ENCODE measurements at regions not wholly inside any gene's neighbourhood (a gene's known extent, or its start where the extent isn't known, plus 50 kb on each side); places are given as distances from the start of the nearest gene placed in this dataset.

DNA sequence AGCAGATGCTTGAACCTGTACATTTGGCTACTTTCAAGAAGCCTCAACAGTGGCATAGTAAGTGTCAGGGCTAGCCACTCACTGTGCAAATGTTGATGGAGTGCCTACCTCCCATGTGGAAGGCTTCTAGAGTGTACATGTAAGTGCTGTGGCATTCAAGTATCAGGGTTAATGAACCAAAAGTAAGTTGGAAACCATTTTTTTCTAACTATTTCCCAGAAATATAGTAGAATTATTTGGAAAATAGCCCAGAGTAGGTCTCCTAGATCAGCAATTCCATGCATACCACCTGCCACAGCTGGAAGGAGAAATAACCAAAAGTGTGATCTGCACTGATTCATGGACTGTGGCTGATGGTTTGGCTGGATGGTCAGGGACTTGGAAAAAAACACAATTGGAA lies 53.3 kb downstream of the FOXD1 start:
- DNase-seq, result no peak

DNA sequence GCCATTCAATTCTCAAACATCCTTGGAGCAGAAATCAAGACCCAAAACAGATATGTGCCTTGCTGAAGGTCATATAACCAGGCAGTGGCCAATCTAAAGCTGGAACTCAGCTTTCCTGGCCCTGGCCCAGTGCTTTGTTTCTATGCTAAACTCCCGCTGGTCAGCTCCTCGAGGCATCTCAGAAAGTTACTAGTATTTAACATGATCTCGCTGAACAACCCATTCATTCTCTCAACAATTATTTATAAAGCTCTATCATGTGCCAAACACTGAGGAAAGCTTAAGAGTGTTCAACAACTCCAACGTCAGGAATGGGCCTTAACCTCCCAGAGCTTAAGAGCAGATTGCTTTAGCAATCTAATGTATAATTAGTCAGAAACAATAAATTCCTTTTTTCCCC lies 54.0 kb downstream of the FOXD1 start:
- DNase-seq, result no peak

DNA sequence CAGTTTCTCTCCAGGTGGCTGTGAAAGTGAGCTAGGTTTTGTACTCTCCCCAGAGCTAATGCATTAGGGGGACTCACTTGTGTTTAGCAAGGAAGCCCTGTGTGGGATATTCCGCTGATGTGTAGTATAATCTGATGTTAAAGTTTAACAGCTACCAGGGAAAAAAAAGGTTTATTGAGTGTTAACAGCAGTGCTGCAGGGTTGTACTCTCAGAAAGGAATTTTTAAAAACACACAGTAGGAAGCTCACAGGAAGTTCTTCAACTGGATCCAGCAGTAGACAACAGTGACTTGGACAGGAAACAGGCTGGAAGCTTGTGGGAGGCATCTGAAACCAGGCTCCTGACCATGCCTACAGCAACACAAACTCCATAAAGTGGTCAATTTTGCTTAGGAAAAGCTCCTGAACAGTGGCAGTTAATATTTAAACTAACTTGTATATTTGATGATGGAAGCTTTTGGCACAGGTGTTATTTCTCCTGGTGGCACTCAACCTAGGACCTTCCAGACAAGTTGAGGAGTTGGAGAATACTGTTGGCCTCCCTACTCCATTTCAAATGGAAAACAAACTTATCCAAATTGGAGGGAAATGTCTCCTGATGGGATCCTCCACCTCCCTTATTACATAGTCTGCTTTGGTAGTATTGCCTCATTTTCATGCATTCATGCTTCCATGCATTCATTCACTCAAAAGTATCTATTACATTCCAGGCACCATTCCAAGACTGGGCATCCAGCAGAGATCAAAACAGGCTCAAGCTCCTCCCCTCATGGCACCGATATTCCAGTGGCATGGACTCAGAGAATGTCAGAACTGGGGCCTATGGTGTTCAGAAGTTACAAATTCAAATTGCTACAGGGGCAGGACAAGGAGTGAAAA lies 54.7 kb downstream of the FOXD1 start:
- DNase-seq, result no peak

DNA sequence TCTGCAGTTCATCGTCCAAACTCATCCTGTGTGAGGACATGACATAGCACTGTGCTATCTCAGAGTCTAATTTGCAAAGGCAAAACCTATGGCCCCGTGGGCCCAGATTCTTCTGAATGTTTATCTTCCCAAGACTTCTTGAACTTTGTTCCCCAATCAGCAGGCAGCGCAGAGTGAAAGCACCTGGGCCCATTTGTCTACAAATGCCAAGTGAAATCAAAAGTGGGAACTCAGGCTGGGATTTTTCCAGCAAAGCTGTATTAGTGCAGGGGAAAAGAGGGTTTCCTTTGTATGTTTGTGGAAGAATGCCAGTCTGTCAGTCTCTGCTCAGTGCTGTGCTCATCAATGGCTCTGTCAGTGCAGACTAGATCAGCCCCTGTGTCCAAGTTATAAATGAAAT lies 55.8 kb downstream of the FOXD1 start:
- DNase-seq, result no peak

DNA sequence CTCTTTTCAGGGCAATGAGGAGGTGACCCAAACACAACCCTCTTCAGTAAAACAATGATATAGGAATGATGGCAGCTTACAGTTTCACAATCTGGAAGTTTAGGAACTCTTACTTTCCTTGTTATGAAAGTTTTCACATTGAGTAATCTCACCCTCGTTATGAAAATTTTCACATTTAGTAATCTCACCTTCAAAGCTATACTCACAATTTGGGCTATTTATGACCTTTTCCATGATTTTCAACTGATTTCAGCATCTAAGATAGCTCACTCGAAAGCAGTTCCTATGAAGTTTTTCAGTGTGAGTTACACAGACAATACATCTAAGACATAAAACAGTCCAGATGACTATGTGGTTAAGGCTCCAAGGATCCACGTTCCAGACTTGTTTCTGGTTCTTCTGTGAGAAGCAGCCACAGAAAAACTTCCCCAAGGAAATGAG lies 57.1 kb downstream of the FOXD1 start:
- DNase-seq, result no peak

DNA sequence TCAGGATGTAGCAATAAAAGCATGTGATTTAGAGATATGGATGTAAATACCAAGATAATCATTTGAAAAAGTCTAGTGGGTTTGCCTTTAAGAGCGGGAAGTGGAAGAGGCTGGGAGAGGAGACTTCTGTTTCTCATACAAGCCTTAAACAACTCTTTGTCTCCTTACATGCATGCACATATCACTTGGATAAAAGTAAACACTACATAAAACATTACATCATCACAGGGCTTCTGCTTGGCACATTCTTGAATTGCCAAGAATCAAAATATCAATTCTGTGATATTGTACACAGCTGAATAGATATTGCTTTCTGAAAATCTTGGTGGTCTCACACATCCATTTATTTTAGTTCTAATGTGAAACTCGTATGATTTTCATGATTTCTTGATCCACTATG lies 57.6 kb downstream of the FOXD1 start:
- DNase-seq, result no peak

DNA sequence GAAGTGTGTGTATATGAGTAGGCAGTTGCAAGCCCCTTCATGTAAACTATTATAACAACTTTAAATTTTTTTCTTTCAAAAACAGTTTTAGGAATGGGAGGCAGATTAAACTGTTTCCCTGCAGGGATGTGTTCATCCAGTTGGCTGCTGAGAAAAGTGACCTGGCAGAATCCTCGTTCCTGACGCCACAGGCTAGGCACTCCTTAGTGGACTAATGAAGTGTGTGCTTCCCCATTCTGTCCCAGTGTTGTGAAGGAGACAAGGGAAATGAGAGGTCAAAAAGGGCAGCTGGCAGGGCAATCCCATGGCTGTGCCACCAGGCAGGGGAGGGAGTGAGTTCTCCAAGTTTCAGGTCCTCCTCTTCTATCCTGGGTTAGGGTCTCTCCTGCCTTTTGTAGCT lies 59.8 kb downstream of the FOXD1 start:
- no peak for DNase-seq

DNA sequence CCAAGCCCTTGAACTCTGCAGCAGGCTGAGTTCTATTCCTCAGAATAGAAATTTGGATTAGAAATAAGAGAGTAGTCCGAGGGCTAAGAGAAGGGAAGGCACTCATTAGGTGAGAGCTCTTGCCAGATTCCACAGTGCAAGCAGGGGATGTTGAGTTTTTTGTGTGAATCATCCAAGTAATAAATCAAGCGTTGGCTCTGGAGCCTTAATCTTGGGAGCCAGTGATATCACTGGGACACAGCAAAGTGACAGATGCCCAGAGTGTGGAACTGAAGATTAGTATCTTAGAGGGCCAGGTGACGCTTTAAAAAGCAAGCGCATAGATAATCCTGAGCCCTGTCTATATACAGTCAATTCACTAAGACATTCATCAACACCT lies 60.3 kb downstream of the FOXD1 start:
- DNase-seq, result no peak

DNA sequence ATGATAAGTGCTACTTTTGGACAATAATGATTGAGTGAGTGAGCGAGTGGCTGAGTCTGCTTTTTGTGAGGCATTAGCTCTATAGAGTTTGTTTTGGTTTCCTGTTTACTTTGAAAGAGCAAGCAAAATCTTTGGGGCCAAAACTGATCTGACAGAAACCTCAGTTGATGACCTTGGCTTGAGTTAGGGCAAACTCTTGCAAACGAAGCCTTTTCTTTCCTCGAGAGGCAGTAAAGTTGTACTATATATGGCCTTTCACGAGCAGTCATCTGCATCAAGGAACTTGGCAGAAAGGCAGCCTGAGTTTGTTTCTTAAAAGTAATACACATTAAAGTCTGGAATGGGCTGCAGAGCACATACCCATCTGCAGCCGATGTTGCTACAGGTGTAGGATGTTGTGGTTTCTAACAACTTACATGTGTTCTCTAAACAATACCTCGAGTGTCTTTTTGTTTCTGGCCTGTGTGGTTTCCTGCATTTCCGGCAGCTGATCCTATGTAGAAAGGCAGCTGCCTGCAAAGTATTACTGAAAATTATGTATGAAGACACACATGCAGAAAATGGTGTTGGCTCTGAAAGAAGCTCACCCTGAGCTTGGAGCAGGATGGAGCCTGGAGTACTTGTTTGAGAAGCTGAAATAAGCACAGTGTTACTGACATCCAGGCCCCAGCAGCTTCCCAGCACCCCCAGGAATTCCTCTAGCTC lies 60.8 kb downstream of the FOXD1 start:
- DNase-seq, result peak in 1 of 4 experiments; percentile 7

DNA sequence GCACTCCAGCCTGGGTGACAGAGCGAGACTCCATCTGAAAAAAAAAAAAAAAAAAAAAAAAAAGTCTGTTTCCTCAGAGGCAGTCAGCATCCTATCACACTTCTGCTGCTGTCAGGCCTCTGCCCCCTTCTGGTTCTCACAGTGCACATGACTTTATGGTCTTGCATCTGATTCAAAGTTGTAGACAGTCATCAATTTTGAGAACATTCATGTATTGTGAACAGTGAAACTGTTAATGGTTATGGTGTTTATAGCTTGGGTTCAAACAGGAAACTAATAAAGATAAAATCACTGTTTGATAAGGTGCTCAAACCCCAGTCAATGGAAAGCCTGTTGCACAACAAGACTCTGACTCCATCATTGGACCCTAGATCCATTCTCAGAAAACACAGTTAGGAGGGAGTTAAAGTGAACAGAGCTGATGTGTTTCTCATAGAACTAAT lies 61.4 kb downstream of the FOXD1 start:
- DNase-seq, result no peak

DNA sequence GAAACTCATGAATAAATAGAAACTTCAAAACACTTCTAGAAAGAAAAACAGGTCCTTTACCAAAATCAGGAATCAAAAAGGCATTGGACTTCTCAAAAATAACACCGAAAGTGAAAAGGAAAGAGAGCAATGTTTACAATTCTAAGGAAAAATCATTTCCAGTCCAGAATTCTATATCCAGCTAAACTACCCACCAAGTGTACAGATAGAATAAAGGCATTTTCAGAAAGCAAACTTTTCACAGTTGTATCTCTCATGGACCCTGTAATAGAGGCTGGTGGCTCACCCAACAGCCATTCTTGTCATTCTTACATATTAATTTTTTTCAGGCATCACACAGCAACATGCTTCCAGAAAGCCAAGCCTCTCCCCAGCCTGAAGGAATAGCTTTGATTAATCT lies 63.7 kb downstream of the FOXD1 start:
- DNase-seq, result no peak

DNA sequence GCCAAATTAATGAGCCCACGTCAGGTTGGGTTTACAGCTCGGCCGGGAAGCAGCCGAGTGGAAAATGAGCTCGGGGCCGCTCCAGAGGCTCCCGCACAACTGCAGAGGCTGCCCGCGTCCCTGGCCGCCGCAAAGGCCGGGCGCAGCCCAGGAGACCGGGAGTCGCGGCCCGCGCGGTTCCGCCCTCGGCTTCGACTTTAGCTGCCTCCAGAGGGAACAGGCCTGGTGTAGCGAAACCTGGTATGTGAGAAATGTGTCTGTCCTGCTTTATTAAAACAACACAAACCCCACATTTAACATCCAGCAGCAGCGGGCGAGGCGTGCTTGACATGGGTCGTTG lies 66.2 kb downstream of the FOXD1 start:
- DNase-seq, result no peak

DNA sequence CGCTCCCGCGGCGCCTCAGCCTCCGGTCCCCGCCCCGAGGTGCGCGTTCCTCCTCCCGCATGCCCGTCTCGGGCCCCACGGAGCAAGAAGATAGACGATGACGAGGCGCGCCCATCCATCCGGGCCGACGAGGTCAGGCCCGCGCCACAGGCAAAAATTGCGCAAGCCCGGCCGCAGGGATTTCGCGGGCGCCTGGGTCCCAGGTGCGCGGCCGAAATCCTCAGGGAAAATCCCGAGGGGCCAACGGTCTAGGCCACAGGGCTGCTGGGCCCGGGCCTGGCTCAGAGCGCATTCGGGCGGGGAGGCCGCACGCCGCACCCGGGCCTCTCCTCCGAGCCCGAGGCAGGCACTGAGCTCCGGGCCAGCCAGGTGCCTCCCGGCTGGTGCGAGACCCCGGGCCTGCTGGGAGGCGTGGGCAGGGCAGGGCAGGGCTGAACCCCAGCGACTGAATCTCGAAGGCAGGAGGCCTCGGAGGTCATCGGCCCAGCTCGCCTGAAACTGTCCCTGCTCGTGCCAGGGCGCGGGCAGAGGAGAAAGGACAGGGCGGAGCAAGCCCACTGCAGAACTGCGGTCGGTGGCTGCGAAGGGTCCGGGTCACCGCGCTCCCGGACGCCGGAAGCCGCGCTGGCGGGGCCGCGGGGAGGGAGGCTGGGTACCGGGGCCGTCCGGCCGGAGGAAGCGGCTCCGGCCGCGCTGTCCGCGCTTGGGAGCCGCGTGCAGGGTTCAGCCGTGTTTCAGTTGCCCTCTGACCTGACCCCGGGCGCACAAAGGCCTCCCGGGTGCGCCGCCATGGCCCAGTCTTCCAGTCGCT lies 66.8 kb downstream of the FOXD1 start:
- DNase-seq, result no peak

DNA sequence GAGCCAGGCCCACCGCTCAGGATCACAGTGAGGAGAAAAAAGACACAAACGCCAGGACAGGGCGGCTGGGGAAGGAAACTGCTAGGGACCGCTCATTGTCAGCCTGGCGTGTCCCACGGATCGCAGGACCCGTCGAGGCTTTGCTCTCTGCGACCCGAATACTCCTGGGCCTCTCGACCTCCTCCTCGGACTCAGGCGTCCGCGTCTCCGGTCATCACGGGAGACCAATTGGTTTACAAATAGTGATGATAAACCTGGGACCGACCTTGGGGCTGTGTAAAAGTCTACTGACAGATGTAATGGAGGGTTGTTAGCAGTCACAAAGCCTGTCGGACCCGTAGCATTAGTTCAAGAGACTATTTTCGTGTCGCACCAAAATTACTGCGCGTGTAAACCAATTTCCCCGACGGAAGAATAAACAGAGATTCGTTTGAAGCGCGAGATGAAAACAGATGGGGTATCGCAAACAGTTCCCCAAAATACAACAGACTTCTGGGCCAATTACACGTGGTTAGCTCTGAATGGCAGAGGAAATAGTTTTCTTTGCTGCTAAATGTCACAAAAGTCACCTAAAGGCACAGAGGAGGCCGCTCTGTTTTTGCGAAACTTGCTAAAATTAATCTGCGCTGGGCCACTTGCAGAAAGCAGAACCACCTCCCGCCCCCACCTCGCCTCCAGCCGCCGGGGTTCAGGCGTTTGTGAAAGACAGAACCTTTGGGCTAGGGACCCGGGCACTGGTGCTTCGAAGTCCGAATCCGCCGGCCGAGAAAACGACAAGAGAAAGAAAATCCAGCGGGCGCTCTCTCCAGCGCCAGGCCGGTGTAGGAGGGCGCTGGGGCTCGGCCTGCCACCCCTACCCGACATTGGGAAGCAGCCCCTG lies 67.6 kb downstream of the FOXD1 start:
- DNase-seq, result no peak

DNA sequence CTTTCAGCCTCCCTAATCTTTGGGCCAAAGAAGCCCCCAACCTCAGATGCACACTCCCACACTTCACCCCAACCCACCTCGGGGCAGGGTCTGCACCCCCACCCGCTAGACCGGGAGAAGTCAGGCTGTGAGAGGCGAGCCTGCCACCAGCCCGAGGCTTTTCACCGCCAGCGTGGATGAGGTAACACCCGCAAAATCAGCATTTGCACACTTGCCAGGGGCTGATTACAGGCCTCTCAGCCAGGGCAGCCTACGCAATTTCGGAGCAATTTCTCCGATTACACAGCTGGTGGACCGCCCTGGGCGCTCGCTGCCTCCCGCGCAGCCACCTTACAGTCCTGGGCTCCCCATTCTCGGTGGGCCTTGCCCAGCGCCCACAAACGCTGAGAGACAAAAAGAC lies 68.5 kb downstream of the FOXD1 start:
- no peak for DNase-seq

DNA sequence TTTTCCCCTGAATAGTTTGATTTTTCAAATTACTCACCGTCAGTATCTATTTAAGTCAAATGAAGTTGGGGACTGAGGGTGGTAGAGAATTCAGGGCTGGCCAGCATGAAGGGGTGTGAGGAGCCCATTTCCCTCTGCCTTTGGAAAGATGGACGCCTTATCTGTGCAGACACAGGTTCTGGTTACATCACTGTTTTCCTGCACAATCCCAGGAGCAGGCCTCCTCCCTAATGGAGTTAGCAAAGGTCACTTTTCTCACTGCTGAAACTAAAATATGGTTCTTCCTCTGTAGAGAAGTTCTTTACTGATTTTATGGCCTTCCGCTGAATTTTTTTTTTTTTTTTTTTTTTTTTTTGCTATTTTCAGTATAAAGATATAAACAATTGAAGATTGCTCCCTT lies 69.1 kb downstream of the FOXD1 start:
- no peak for DNase-seq

DNA sequence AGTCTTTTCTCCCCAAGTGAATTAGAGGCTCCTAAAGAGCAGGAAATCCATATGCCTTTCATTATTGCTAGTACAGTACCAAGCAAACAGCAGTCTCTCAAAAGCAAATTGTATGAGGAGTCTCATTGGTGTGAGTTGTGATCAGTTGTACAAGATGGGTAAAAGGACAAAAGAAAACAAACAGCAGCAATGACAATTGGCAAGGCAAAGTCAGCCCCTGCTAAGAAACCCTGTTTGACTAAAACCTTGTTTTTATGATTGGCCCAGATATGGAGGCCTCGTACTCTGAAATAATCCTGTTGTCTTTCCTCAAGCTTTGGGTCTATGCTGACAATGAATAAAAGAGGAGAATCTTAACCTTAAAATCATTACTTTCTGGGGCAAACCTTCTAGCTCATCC lies 69.8 kb downstream of the FOXD1 start:
- DNase-seq, result no peak

DNA sequence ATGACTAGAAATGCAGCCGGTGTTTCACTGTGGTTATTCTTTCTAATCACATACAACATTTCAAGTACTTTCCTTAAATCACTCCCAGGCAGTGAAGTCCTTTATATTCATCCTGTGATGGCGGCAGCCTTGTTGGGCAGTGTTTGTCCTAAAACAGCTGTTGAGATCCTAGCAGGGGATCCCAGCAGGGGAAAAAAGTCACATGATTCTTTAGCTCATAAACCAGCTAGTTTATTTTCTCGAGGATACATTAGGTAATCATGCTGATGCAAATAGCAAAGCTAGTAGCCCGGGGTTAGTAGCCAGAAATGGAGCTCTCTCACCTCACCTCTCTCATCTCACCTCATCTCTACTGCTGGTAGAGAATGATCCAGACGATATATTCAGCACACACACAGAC lies 70.5 kb downstream of the FOXD1 start:
- DNase-seq, result no peak

DNA sequence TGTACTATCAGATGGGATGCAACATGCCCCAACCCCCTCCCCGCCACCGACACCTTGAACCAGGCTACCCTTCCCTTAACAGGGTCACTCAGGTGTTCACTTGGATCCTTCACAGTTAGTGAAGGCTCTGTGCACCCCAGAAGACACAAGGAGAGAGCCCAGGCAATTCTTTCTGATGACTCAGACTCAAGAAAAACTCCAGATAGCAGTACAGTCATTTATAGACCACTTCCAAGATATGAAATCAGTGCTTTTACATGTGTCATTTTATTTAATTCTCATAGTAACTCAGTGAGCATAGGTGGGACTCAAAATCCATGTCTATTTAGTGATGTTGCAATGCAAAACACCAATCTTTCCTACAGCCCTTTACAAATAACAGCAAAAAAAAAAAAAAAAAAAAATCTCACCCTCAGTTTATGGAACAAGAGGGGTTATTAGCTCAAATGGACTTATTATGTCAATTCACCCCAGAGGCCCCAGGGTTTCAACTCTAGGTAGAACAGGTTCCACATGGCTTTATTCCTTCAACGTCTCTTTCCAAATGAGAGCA lies 71.9 kb downstream of the FOXD1 start:
- no peak for DNase-seq

DNA sequence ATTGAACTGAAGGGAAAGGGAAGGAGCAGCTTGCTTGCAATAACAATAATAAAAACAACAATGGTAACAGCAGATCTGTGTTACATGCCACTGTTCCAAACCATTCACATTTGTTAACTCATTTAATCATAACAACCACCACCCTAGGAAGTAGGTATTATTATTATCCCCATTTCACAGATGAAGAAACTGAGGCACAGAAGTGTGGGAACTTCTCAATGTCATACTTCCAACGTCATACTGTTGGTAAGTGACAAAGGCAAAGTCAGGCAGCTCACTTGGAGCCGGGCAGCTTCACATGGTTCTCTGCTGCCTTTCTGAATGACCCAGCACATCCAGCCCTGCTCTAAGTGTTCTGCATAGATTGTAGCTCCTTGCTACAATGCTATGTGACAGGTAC lies 72.6 kb downstream of the FOXD1 start:
- no peak for DNase-seq

DNA sequence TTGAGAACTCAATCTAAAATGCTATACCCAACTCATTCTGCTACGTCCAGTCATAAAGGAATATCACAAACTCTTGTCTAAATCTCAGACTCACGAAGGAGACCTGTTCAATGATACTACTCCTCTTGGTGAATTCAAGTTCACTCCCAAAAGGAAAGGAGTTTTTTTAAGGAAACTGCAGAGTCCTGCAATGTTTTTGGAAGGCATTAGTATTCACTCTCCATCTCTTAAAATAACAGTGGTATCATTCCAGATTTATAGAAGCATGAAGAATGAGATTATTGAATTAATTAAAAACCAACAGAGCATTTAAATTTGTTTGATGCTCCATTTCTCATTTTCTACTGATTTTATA lies 73.4 kb downstream of the FOXD1 start:
- DNase-seq, result no peak

DNA sequence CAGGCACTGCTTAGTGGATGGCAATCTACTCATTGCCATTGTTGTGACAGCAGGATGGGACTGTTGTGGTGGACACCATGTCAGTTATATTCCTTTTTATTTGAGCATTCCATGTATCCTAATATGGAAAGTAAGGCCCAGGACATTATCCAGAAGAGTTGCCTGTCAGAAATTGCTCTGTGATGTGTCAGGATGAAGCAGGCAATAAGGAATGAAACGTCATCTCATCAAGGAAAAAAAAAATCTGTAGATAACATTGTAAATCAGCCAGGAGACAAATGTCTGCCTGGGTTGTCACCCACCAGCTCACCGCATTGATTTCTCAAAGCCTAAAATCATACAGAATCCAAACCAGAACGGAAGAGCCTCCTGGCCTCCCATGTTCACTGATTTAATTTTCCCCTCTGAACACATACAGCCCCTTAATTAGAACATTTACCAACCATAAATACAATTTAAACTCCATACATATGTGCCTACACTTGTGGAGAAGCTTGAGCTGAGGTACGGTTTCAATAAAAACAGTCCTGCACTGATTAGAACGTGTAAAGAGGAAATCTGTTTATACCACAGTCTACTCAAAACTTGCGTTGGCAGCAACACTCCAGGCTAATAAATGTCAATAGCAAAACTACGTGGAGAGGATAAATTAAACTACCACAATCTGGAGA lies 73.9 kb downstream of the FOXD1 start:
- DNase-seq, result no peak
